ENCODE measurements at regions not wholly inside any gene's neighbourhood (a gene's known extent, or its start where the extent isn't known, plus 50 kb on each side); places are given as distances from the start of the nearest gene placed in this dataset.

GRCh38 chr3:84008623-84009022 is 950.2 kb upstream of the CADM2 start:
- no peak for TF ChIP-seq POLR2AphosphoS5 (IDR thresholded peaks at IDR 0.05)
- no peak for TF ChIP-seq CTCF (IDR thresholded peaks at IDR 0.05)

All from transverse colon (tissue), 4 donors.